ENCODE measurements at regions not wholly inside any gene's neighbourhood (a gene's known extent, or its start where the extent isn't known, plus 50 kb on each side); places are given as distances from the start of the nearest gene placed in this dataset.

DNA sequence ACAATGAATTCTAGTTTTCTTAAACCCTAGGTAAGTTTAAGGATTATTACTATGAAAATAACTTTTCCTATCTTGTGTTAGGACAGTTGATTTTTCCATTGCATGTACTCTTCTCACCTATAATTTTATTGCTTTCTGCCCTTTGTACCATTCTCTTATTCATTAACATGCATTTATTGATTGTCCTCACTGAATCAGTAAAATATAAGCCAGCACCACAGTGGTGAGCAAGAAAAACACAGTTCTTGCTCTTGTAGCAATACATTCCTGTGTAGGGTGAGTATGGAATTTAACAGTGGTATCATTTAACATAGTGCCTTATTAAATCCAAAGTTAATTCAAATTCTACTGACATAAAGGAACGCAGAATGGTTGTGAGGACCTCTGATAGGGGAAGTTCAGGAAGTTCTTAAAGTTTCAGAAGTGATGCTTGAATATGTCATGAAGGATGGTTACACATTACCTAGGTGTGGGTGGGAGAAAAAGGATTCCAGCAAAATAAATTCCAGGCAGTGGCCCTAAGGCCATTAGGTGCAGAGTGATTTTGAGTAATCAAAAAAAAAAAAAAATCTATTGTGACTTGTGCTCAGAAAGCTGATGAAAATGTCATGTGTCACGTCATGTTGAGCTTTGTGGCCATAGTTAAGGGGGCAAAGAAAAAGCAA, 104.7 kb upstream of the DSEL start:
- DNase-seq, result no peak

DNA sequence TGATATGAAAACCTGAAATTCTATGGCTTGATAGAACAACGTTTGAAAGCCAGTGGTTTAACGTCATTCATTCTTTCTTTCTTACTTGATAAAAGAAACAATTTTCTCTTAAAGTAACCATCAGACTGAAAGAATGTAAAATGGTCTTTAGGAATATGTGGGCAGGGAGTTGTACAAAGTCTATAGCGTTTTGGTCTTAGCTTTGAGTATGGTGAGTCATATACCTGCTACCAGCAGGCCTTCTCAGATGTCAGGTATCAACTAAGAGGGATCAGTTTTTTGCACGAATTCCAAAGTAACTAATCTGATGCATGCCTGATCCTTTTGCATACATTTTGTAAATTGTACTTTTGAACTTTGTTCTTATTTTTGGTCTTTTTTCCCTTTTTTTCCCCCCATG, 101.5 kb upstream of the DSEL start:
- no peak for DNase-seq

GRCh38 chr18:67615876-67616275, 99.4 kb upstream of the DSEL start:
- no peak for DNase-seq

DNA sequence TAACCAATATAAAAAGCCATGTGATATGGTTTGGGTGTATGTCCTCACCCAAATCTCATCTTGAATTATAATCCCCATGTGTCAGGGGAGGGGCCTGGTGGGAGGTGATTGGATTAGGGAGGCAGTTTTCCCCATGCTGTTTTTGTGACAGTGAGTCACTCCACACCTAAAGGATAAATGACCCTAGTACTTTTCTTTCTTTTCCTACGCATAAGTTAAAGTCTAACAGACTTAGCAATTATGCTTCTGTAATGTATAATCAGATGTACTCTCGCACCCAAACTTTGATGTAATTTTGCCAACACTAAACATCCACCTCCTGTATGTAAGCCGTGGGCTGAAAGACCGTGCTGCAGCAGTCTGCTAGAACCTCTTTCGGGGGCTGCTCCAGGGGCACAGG, 97.2 kb upstream of the DSEL start:
- no peak for DNase-seq

GRCh38 chr18:67612281-67612680, 95.8 kb upstream of the DSEL start:
- no peak for DNase-seq

GRCh38 chr18:67608615-67609273, 92.2 kb upstream of the DSEL start:
- no peak for DNase-seq

- no peak for DNase-seq
Measured at GRCh38 chr18:67608191-67608590, 91.7 kb upstream of the DSEL start.

DNA sequence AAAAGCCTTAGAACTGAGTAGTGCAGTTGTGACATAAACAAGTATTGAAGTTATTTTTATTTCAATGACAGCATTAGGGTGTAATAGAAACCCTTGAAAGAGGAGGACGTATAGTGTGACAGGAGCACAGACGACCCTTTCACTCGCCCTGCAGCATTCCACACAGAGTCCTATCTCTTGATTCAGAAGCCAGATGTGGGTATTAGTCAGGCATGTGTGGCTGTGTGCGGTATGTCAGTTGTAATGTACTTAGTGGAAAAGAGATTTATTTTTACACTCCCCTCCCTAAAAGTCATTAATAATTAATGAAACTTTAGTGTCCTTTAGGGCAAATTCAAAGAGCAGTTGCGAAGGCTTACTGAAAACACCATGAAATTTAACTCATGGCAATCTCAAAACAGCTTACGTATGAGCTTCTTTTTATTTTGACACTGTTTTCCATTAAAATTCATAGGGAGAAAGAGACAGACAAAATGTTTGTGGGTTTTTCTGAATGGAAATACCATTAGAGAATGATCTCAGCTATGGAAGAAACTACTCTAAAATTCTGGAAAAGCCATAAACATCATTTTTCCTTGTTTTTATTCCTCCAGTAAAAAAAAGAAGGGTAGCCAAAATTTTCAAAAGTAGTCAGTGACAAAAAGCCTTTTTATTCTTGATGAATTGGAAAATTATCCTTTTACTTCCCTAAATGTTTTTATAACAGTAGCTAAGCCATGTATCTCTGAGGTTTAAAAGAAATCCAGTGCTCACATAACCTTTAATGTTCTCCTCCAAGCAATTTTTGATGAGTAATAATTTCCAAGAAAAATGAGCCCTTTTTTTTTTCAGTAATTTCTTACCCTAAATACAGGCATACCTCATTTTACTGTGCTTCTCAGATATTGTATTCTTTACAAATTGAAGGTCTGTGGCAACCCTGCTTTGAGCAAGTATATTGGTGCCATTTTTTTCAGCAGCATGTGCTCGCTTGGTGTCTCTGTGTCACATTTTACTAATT, 84.0 kb upstream of the DSEL start:
- DNase-seq, result no peak

- no peak for DNase-seq
Measured at GRCh38 chr18:67599277-67599676, 82.8 kb upstream of the DSEL start.

- DNase-seq, result no peak
Measured at GRCh38 chr18:67597759-67598158, 81.2 kb upstream of the DSEL start.

- no peak for DNase-seq
Measured at GRCh38 chr18:67596003-67596402, 79.5 kb upstream of the DSEL start.

- DNase-seq, result no peak
Measured at GRCh38 chr18:67590571-67591141, 74.1 kb upstream of the DSEL start.

DNA sequence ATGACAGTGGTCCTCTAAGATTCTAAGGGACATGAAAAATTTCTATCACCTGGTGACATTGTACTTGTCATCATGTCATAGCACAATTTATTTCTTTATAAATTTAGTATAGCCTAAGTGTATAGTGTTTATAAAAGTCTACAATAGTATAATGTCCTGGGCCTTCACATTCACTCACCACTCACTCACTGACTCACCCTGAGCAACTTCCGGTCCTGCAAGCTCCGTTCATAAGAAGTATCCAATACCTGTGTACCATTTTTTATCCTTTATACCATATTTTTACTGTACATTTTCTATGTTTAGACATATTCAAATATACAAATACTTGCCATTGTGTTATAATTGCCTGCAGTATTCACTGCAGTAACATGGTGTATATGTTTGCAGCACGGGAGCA, 72.8 kb upstream of the DSEL start:
- DNase-seq, result no peak

- DNase-seq, result no peak
Measured at GRCh38 chr18:67586101-67586500, 69.6 kb upstream of the DSEL start.

GRCh38 chr18:67583621-67584020, 67.1 kb upstream of the DSEL start:
- DNase-seq, result no peak

DNA sequence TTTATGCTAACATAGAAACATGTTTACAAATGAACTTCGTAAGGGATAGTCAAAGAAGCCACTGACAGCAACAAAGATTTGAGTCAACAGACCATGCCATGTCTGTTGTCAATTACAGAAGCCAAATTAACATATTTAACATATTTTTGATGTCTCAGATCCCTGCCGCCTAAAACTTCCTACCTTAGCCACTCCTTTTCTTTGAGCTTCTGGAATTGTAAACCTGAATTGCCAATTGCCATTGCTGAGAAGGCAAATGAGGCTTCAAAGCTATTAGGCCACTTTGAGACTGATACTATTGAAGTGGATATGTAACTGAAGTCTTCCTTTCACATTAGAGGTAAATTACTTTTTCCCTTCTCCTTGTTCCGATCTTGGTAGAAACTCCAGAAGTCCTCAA, 66.0 kb upstream of the DSEL start:
- no peak for DNase-seq

DNA sequence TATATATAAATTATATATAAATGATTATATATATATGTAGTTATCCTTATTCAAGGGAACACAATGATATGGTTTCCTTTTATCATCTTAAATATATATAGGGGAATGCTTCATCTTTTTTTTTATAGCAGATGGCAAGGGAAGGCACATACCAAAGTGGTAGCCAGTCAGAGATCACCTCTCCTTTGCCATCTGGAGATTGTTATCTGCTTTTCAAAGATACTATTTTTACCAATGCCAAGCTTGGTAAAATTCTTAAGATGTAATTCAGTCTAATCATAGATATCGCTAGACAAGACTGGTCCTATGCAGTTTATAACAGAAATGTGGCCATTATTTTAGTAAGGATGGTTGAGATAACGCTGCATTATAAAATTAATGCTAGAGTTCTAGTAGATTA, 64.7 kb upstream of the DSEL start:
- DNase-seq, result no peak

DNA sequence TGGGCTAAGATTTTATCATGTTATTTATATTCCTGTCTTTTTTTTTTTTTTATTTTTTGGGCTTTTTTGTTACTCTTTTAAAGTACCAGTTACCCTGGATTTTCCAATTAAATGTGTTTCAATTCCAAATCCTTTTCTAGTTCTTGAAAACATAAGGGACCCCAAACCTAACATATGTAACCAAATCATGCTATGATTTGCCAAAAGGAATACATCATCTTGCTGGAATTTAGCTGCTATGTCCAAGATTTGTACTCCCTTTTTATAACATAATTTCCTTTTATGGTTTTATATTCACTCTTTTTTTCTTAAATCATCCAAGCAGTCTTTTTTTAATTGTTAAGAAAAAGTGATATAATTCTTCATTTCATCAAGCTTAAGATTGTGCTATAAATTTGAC, 60.9 kb upstream of the DSEL start:
- DNase-seq, result no peak

- no peak for DNase-seq
Measured at GRCh38 chr18:67574749-67575148, 58.2 kb upstream of the DSEL start.

DNA sequence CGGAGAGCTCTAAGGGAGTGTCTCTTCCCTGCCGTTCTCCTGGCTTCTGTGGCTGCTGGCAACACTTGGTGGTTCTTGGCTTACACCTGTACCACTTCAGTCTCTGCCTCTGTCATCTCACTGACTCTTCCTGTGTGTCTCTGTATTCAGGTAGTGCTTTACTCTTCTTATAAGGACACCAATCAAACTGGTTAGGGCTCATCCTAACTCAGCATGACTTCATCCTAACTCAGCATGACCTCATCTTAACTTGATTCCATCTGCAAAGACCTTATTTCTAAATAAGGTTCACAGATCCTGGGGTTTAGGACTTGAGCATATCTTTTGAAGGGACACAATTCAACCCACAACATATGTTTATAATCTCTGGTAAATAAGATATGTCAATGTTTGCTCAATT, 51.6 kb upstream of the DSEL start:
- DNase-seq, result no peak

Data from hematopoietic multipotent progenitor cell treated with erythropoietin and hydrocortisone succinate and interleukin-3 and kit ligand, for 8 days (in vitro differentiated cells).